Vagina (tissue), 2 donors: ENCODE measurements at regions not wholly inside any gene's neighbourhood (a gene's known extent, or its start where the extent isn't known, plus 50 kb on each side); places are given as distances from the start of the nearest gene placed in this dataset.
A peak's percentile ranks its signal among the peaks of the same experiment; 100 is the strongest.
"Not testable (repeated sequence)": the region's sequence is repeated elsewhere in the genome, so short reads cannot be mapped to it uniquely, and the experiment has no call there.

Experiments
- DNase-seq, 2 donors: peaks; one replicate each; pipeline ENCODE4 v3.0.0-alpha.2; 2017; ENCODE audit errors: extremely low spot score in 2 of 2
- H3K27ac ChIP-seq: fragments of 200-600 bp; sonication (generic); one replicate; pipeline ENCODE4 v1.5.1; 2019
- H3K27me3 ChIP-seq: fragments of 200-600 bp; sonication (generic); one replicate; pipeline ENCODE4 v1.5.1; 2019
- H3K36me3 ChIP-seq, 2 donors: fragments of 200-600 bp; sonication (generic); one replicate each; pipeline ENCODE4 v1.5.1; 2017 to 2019
- H3K4me1 ChIP-seq: fragments of 200-600 bp; sonication (generic); one replicate; pipeline ENCODE4 v1.5.1; 2019
- H3K4me3 ChIP-seq, 2 donors: fragments of 200-600 bp; sonication (generic); 1 replicate in 1 of 2; 2 replicates in 1 of 2; pipeline ENCODE4 v1.5.1; 2016 to 2019
- H3K9me3 ChIP-seq: fragments of 200-600 bp; sonication (generic); one replicate; pipeline ENCODE4 v1.5.1; 2019
- CTCF ChIP-seq, 3 experiments: fragments of 450-650 bp in 2 of 3; fragments of 200-600 bp in 1 of 3; sonication (generic) in 1 of 3; IDR thresholded peaks; one replicate each; pipeline ENCODE4 v1.5.1; 2017 to 2019; ENCODE audit warnings: antibody characterized with exemption in 3 of 3, mild to moderate bottlenecking in 2 of 3, moderate library complexity in 2 of 3
- POLR2A ChIP-seq, 2 donors: fragments of 450-650 bp; IDR thresholded peaks; one replicate each; pipeline ENCODE4 v1.6.1; 2017; ENCODE audit warnings: antibody characterized with exemption in 2 of 2, mild to moderate bottlenecking in 2 of 2, moderate library complexity in 2 of 2
- POLR2AphosphoS5 ChIP-seq, 2 donors: sonication (generic); formaldehyde crosslinking; IDR thresholded peaks; one replicate each; pipeline ENCODE4 v1.9.0; 2017; ENCODE audit warnings: antibody characterized with exemption in 2 of 2, mild to moderate bottlenecking in 2 of 2, low read depth in 1 of 2; ENCODE audit not compliant: insufficient read depth in 1 of 2
- intact Hi-C: fragments of 100-400 bp; cut with DNase I; formaldehyde crosslinking; loops from one replicate; pipeline ENCODE4 v1.15.1; 2023

- Histone ChIP-seq H3K4me1 (peaks cover 14% of the 10 kb centered on the region), H3K36me3 (no peaks in the 10 kb centered on the region), H3K9me3 (no peaks in the 10 kb centered on the region), H3K27ac (no peak overlapping the region), H3K27me3 (no peaks in the 10 kb centered on the region), H3K4me3 (no peak overlapping the region)
- no peak for DNase-seq
- intact Hi-C loops, result no loop called here
- no peak for TF ChIP-seq POLR2AphosphoS5 (IDR thresholded peaks at IDR 0.05; ENCODE audit: insufficient read depth in 1 of 2, low read depth in 1 of 2)
- TF ChIP-seq CTCF (IDR thresholded peaks at IDR 0.05), result no peak
- TF ChIP-seq POLR2A (IDR thresholded peaks at IDR 0.05), result no peak
Measured at GRCh38 chr7:54940748-54941147, 78.1 kb upstream of the EGFR start.

DNA sequence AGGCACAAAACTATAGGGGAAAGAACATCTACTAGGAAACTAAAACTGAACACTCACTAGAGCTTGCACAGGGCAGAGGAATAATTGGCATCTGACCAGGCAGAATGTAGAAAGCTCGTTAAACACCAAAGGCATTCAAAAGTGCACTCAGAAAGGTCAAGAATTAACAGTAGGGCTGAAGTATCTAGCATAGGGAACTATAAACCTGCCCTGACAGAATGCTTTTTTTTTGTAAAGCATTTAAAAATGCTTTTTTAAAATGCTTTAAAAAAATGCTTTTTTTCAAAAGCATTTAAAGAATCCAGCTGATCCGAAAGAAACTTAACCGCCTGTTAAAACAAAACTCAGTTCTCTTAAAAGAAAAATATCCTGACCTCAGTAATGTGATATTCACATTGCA is 74.6 kb upstream of the EGFR start:
- Histone ChIP-seq H3K36me3 (no peaks in the 10 kb centered on the region), H3K27me3 (no peaks in the 10 kb centered on the region), H3K9me3 (no peaks in the 10 kb centered on the region), H3K4me3 (no peak overlapping the region), H3K27ac (no peak overlapping the region), H3K4me1 (peaks cover 23% of the 10 kb centered on the region)
- intact Hi-C loops, result no loop called here
- no peak for TF ChIP-seq CTCF (IDR thresholded peaks at IDR 0.05)
- TF ChIP-seq POLR2A (IDR thresholded peaks at IDR 0.05), result no peak
- TF ChIP-seq POLR2AphosphoS5 (IDR thresholded peaks at IDR 0.05; ENCODE audit: insufficient read depth in 1 of 2, low read depth in 1 of 2), result no peak
- no peak for DNase-seq

GRCh38 chr7:54946271-54946670 is 72.5 kb upstream of the EGFR start:
- Histone ChIP-seq H3K4me1 (peaks cover 17% of the 10 kb centered on the region), H3K4me3 (no peak overlapping the region), H3K9me3 (no peaks in the 10 kb centered on the region), H3K27me3 (no peaks in the 10 kb centered on the region), H3K27ac (peak overlapping the region; percentile 63), H3K36me3 (no peaks in the 10 kb centered on the region)
- TF ChIP-seq CTCF (IDR thresholded peaks at IDR 0.05), result no peak
- TF ChIP-seq POLR2AphosphoS5 (IDR thresholded peaks at IDR 0.05; ENCODE audit: insufficient read depth in 1 of 2, low read depth in 1 of 2), result no peak
- no peak for TF ChIP-seq POLR2A (IDR thresholded peaks at IDR 0.05)
- intact Hi-C loops, result no loop called here
- DNase-seq, result no peak

DNA sequence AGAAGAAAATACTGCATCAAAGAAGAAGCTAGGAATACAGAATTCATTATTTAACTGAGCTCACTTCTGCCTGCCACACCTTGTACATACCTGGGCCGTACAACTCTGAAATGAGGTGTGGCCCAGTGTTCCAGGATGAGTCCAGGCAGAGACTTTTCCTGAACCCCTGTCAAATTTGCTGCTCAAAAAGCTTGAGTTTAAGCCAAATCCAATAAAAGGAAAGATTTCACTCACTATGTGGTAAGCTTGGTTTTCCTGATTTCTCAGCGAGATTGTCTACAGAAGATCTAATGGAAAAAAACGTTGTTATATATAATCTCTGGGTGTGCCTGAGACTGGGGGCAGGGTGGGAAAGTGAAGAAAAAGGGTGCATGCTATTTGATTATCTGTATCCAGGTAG is 72.1 kb upstream of the EGFR start:
- intact Hi-C loops, result no loop called here
- H3K4me3 ChIP-seq, result no peak overlapping the region
- no peak for TF ChIP-seq POLR2A (IDR thresholded peaks at IDR 0.05)
- peak in 1 of 2 donors; percentile 58 for TF ChIP-seq POLR2AphosphoS5 (IDR thresholded peaks at IDR 0.05; ENCODE audit: insufficient read depth in 1 of 2, low read depth in 1 of 2)
- TF ChIP-seq CTCF (IDR thresholded peaks at IDR 0.05), result no peak
- no peak overlapping the region for H3K27ac ChIP-seq
- no peak for DNase-seq
- H3K27me3 ChIP-seq, result no peaks in the 10 kb centered on the region
- H3K4me1 ChIP-seq, result peaks cover 17% of the 10 kb centered on the region
- no peaks in the 10 kb centered on the region for H3K36me3 ChIP-seq
- no peaks in the 10 kb centered on the region for H3K9me3 ChIP-seq

DNA sequence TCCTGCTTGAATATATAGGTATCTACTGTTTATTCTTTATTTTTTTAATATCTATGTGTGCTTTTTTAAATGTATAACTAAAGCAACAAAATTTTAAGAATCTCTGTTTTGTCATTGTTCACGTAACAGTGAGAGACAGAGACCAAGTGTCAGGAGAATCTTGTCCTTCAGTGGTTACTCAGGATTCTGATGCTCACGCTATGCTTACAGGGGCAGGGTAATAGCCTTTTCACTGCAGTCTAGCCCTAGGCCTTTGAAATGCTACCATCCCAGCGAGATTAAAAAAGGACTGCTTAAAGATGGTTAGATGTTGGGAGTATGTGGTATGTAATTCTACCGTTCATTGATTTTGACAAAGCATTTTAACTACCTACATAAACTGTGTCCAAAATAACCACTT is 71.6 kb upstream of the EGFR start:
- intact Hi-C loops, result no loop called here
- DNase-seq, result no peak
- TF ChIP-seq CTCF (IDR thresholded peaks at IDR 0.05), result no peak
- no peak for TF ChIP-seq POLR2A (IDR thresholded peaks at IDR 0.05)
- no peak for TF ChIP-seq POLR2AphosphoS5 (IDR thresholded peaks at IDR 0.05; ENCODE audit: insufficient read depth in 1 of 2, low read depth in 1 of 2)
- Histone ChIP-seq H3K27ac (no peak overlapping the region), H3K27me3 (no peaks in the 10 kb centered on the region), H3K4me1 (peaks cover 17% of the 10 kb centered on the region), H3K36me3 (no peaks in the 10 kb centered on the region), H3K4me3 (no peak overlapping the region), H3K9me3 (no peaks in the 10 kb centered on the region)

- intact Hi-C loops, DNase-seq: not testable (repeated sequence)
- peaks cover 16% of the 10 kb centered on the region for H3K4me1 ChIP-seq
Measured at GRCh38 chr7:54949514-54949913, 69.3 kb upstream of the EGFR start.

More at GRCh38 chr7:54949514-54949913, 69.3 kb upstream of the EGFR start:
- H3K9me3 ChIP-seq, H3K27ac ChIP-seq, H3K36me3 ChIP-seq, H3K27me3 ChIP-seq, H3K4me3 ChIP-seq: not testable (repeated sequence)
